Body of pancreas (tissue), 4 donors: ENCODE measurements at regions not wholly inside any gene's neighbourhood (a gene's known extent, or its start where the extent isn't known, plus 50 kb on each side); places are given as distances from the start of the nearest gene placed in this dataset.

ENCODE experiments used
- ATAC-seq: fragments of 150-250 bp; one replicate; pipeline ENCODE4 v1.9.1; 2016
- DNase-seq, 4 donors: peaks; one replicate each; pipeline ENCODE4 v3.0.0-alpha.2; 2019
- H3K27ac ChIP-seq, 4 donors: fragments of 200-600 bp; sonication (generic); 1 replicate in 3 of 4; 2 replicates in 1 of 4; pipeline versions ENCODE4 v1.5.1 to v1.6.1; 2016 to 2019; ENCODE audit warnings: mild to moderate bottlenecking in 1 of 4, mixed read lengths in 1 of 4, moderate library complexity in 1 of 4
- H3K27me3 ChIP-seq, 2 donors: fragments of 200-600 bp; sonication (generic); one replicate each; pipeline ENCODE4 v1.6.0; 2016; ENCODE audit warnings: mild to moderate bottlenecking in 1 of 2
- H3K36me3 ChIP-seq, 2 donors: fragments of 200-600 bp; sonication (generic); replicated peaks in 1 of 2; 2 replicates each; pipeline ENCODE4 v1.5.1; 2016; ENCODE audit warnings: low read depth in 2 of 2; ENCODE audit not compliant: insufficient read depth in 1 of 2
- H3K4me1 ChIP-seq: fragments of 200-600 bp; sonication (generic); one replicate; pipeline ENCODE4 v1.6.0; 2016
- H3K4me3 ChIP-seq, 2 donors: fragments of 200-600 bp; sonication (generic); 1 replicate in 1 of 2; 2 replicates in 1 of 2; pipeline ENCODE4 v1.5.1; 2016 to 2019
- H3K9me3 ChIP-seq, 3 donors: fragments of 200-600 bp; sonication (generic); 1 replicate in 2 of 3; 2 replicates in 1 of 3; pipeline ENCODE4 v1.5.1; 2016
- POLR2A ChIP-seq, 3 donors: fragments of 450-650 bp; IDR thresholded peaks; one replicate each; pipeline ENCODE4 v1.6.1; 2016; ENCODE audit warnings: antibody characterized with exemption in 3 of 3, mild to moderate bottlenecking in 2 of 3
- WGBS, 2 donors: methylation state at CpG; one replicate each; pipeline ENCODE4 v1.1.5; 2017; 5-methylcytosine and 5-hydroxymethylcytosine counted together
- intact Hi-C: fragments of 100-400 bp; cut with DNase I; formaldehyde crosslinking; loops from one replicate; pipeline ENCODE4 v1.15.1; 2023
- TF ChIP-seq, protein P1 (sequence below), 7 experiments: fragments of 450-650 bp in 4 of 7; fragments of 200-600 bp in 3 of 7; sonication (generic) in 3 of 7; IDR thresholded peaks; one replicate each; pipeline ENCODE4 v1.5.1; 2016 to 2019; ENCODE audit warnings: antibody characterized with exemption in 7 of 7

DNA sequence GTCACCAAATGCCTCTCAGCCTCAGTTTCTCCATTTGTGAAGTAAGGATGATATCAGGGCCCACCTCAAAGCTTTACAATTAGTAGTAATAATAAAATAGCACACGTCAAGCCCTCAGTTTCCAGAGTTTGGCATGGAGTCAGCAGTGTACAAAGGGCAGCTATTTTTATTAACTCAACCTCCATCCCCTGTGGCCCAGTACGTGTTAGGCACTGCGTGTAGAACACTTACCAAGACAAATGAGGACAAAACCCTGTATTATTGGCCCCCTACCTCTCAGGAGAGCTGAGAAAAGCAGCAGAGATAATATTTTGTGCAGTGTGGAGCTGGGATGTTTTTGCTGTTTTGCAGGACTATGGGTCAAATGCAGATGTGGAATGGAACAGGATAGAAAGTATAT is 280.8 kb downstream of the C12orf75 start:
- Histone ChIP-seq H3K36me3 (no peaks in the 10 kb centered on the region), H3K27me3 (no peaks in the 10 kb centered on the region), H3K4me3 (no peak overlapping the region), H3K9me3 (no peaks in the 10 kb centered on the region), H3K4me1 (no peaks in the 10 kb centered on the region), H3K27ac (no peak overlapping the region)
- TF ChIP-seq, protein P1, sequence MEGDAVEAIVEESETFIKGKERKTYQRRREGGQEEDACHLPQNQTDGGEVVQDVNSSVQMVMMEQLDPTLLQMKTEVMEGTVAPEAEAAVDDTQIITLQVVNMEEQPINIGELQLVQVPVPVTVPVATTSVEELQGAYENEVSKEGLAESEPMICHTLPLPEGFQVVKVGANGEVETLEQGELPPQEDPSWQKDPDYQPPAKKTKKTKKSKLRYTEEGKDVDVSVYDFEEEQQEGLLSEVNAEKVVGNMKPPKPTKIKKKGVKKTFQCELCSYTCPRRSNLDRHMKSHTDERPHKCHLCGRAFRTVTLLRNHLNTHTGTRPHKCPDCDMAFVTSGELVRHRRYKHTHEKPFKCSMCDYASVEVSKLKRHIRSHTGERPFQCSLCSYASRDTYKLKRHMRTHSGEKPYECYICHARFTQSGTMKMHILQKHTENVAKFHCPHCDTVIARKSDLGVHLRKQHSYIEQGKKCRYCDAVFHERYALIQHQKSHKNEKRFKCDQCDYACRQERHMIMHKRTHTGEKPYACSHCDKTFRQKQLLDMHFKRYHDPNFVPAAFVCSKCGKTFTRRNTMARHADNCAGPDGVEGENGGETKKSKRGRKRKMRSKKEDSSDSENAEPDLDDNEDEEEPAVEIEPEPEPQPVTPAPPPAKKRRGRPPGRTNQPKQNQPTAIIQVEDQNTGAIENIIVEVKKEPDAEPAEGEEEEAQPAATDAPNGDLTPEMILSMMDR (IDR thresholded peaks at IDR 0.05), result no peak
- 31 to 41% methylated on average over 3 of the region's 3 CpGs for WGBS, 2 donors
- intact Hi-C loops, result no loop called here
- ATAC-seq (no peak), DNase-seq (no peak)

DNA sequence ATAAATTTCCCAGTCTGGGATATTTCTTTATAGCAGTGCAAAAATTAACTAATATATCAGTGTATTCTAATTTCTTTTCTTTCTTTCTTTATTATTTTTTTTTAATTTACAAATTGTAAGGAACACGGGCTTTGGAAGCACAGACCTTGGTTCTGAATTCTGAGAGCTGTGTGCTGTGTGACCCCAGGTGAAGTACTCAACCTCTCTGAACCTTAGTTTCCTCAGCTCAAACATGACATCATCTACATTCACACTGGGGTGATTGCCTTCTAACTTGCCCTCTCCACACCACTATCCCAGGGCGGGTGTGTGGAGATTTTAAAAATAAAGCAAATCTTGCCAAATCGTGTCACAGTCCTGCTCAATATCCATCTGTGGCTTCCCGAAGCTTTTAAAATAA is 282.8 kb downstream of the C12orf75 start:
- no peak overlapping the region for H3K4me3 ChIP-seq
- no peaks in the 10 kb centered on the region for H3K9me3 ChIP-seq
- H3K27me3 ChIP-seq, result no peaks in the 10 kb centered on the region
- no peak overlapping the region for H3K27ac ChIP-seq
- no peak for TF ChIP-seq POLR2A (IDR thresholded peaks at IDR 0.05)
- TF ChIP-seq, protein P1 (IDR thresholded peaks at IDR 0.05), result no peak
- intact Hi-C loops, result no loop called here
- ATAC-seq, result no peak
- H3K4me1 ChIP-seq, result no peaks in the 10 kb centered on the region
- 63 to 73% methylated on average over 4 of the region's 4 CpGs for WGBS, 2 donors
- DNase-seq, result no peak
- no peaks in the 10 kb centered on the region for H3K36me3 ChIP-seq

DNA sequence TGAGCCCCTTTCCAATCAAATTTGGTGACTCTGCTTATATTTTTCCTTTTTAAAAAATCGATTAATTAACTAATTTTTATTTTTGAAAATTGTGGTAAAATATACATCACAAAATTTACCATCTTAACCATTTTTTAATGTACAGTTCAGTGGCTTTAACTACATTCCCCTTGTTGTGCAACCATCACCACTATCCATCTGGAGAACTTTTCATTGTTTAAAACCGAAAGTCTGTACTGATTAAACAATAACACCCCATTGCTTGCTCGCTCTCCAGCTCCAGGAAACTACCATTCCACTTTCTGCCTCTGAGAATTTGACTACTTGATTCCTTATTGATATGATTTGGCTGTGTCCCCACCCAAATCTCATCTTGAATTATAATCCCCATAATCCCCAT is 283.4 kb downstream of the C12orf75 start:
- TF ChIP-seq, protein P1 (IDR thresholded peaks at IDR 0.05), result no peak
- no peak for TF ChIP-seq POLR2A (IDR thresholded peaks at IDR 0.05)
- Histone ChIP-seq H3K27ac (no peak overlapping the region), H3K36me3 (no peaks in the 10 kb centered on the region), H3K4me3 (no peak overlapping the region), H3K9me3 (no peaks in the 10 kb centered on the region), H3K4me1 (no peaks in the 10 kb centered on the region), H3K27me3 (no peaks in the 10 kb centered on the region)
- no peak for ATAC-seq
- intact Hi-C loops, result no loop called here
- 60 to 62% methylated on average over 3 of the region's 3 CpGs for WGBS, 2 donors
- no peak for DNase-seq

DNA sequence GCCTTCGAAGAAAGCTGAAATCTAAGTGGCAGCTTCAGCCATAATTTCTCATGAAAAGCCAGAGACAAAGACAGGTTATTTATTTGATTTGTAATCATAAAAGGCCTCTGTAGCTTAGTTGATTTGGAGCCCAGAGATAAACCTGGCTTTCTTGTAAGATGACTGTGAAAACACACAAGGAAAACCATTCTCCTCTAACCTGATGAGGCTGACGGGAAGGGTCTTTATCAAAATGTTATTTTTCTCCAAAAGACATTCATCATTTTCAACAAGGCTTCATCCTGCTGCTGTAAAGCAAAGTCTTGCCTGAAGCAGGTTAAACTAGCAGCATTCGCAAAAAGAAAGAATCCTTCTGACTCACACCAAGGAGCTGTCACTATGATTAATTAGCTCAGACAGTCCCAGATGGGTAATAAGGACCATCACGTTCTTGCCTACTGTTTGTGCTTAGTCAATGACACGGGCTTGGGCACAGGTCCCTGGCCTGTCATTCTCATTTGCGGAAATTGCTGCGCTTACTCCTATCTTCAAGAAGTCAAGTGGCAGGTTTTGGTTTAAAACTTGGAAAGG is 286.6 kb downstream of the C12orf75 start:
- H3K36me3 ChIP-seq, result no peaks in the 10 kb centered on the region
- no peaks in the 10 kb centered on the region for H3K9me3 ChIP-seq
- no peak overlapping the region for H3K4me3 ChIP-seq
- no peak overlapping the region for H3K27ac ChIP-seq
- H3K27me3 ChIP-seq, result no peaks in the 10 kb centered on the region
- 61 to 62% methylated on average over 7 of the region's 7 CpGs for WGBS, 2 donors
- no peak for TF ChIP-seq POLR2A (IDR thresholded peaks at IDR 0.05)
- TF ChIP-seq, protein P1 (IDR thresholded peaks at IDR 0.05), result no peak
- intact Hi-C loops, result no loop called here
- DNase-seq, result no peak
- no peaks in the 10 kb centered on the region for H3K4me1 ChIP-seq
- ATAC-seq, result no peak

DNA sequence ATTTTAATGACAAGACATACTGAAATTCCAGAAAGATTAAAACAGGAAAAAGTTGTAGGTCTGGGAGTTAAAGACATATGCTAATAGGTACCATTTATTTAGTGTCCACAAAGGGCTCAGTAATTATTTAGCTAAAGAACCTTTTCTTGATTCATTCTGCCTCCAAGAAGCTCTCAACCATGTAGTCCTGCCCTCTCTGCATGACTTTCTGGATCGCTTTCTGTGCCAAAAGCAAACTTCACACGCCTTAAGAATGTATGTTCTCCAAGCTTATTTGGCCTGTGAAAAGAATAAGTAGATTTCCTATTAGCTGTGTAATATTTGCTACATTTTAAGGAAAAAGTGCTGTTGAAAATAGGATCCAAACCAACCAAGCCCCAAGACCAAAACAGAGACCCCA is 291.7 kb downstream of the C12orf75 start:
- ATAC-seq, result no peak
- H3K36me3 ChIP-seq, result no peaks in the 10 kb centered on the region
- H3K9me3 ChIP-seq, result no peaks in the 10 kb centered on the region
- H3K27ac ChIP-seq, result no peak overlapping the region
- intact Hi-C loops, result no loop called here
- TF ChIP-seq, protein P1 (IDR thresholded peaks at IDR 0.05), result no peak
- no peak for TF ChIP-seq POLR2A (IDR thresholded peaks at IDR 0.05)
- H3K27me3 ChIP-seq, result no peaks in the 10 kb centered on the region
- no peaks in the 10 kb centered on the region for H3K4me1 ChIP-seq
- no peak overlapping the region for H3K4me3 ChIP-seq
- DNase-seq, result no peak
- WGBS, 2 donors, result 61 to 71% methylated on average over 2 of the region's 2 CpGs
